Lower leg skin (tissue), 3 donors: ENCODE measurements at regions not wholly inside any gene's neighbourhood (a gene's known extent, or its start where the extent isn't known, plus 50 kb on each side); places are given as distances from the start of the nearest gene placed in this dataset.

ENCODE experiments used
- CTCF ChIP-seq, 3 donors: fragments of 450-650 bp; IDR thresholded peaks; one replicate each; pipeline ENCODE4 v1.5.1; 2016; ENCODE audit warnings: antibody characterized with exemption in 3 of 3, mild to moderate bottlenecking in 3 of 3, moderate library complexity in 2 of 3
- POLR2A ChIP-seq, 2 donors: fragments of 450-650 bp; IDR thresholded peaks; one replicate each; pipeline ENCODE4 v1.6.1; 2016 to 2017; ENCODE audit warnings: antibody characterized with exemption in 2 of 2, mild to moderate bottlenecking in 1 of 2, moderate library complexity in 1 of 2

GRCh38 chr18:24735624-24736231 lies 275.3 kb downstream of the HRH4 start:
- TF ChIP-seq CTCF (IDR thresholded peaks at IDR 0.05) (no peak), POLR2A (IDR thresholded peaks at IDR 0.05) (no peak)
